ENCODE measurements at regions not wholly inside any gene's neighbourhood (a gene's known extent, or its start where the extent isn't known, plus 50 kb on each side); places are given as distances from the start of the nearest gene placed in this dataset.

DNA sequence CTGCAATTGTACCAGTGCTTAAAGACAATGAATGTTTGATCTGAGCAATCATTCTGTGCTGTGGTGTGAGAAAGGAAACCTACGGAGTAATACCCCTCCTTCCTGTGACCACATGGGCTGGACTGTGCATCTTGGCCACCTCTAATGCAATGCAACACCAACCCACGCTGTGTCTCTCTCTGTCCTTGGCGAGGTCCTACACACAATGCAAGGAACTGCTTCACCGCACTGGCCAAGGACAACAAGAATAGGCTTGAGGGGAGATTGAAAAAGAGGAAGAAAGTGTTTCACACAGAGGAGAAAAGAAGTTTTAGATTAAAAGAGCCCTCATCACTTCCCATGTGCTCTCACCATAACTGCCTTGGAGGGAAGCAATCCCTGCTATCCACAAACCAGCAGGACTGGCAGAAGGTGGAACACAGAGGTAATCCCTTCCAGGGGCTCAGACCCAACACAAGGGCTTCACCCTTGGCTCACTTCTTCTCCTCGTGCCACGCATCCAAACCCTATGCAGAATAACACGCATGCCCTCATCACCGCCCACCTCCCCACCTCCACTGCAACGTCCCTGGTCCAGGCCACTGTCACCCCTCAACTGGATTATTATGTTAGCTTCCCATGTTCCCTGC is 112.5 kb upstream of the ERG start:
- Histone ChIP-seq H4K20me1 (replicated peaks; ENCODE audit: control insufficient read depth, extremely low read depth, insufficient read depth, low read length) (no peaks in the 10 kb centered on the region), H3K79me2 (ENCODE audit: control insufficient read depth, insufficient read depth, low read length) (no peaks in the 10 kb centered on the region), H3K27ac (ENCODE audit: insufficient read depth, low read depth, low read length) (no peak overlapping the region), H3K4me3 (replicated peaks in 1 of 3; ENCODE audit: insufficient read depth in 1 of 3, low read depth in 1 of 3, low read length in 3 of 3) (no peak overlapping the region), H3K4me2 (ENCODE audit: insufficient read depth, low read length) (no peak overlapping the region), H3K4me1 (ENCODE audit: control insufficient read depth, extremely low read depth, insufficient read depth, low read length) (no peaks in the 10 kb centered on the region), H2AFZ (ENCODE audit: low read depth, low read length) (no peak overlapping the region), H3K9me1 (replicated peaks; ENCODE audit: control insufficient read depth, extremely low read depth, insufficient read depth, low read length) (no peaks in the 10 kb centered on the region), H3K9me3 (replicated peaks; ENCODE audit: control insufficient read depth, insufficient read depth, low read length) (no peaks in the 10 kb centered on the region), H3K36me3 (ENCODE audit: control insufficient read depth in 2 of 2, extremely low read depth in 1 of 2, insufficient read depth in 2 of 2, low read length in 2 of 2) (no peaks in the 10 kb centered on the region), H3K9ac (replicated peaks; ENCODE audit: extremely low read depth, insufficient read depth, low read length) (no peak overlapping the region), H3K27me3 (ENCODE audit: control insufficient read depth in 2 of 2, insufficient read depth in 2 of 2, low read length in 2 of 2) (peaks cover 13% of the 10 kb centered on the region in 2 experiments)
- dilution Hi-C loops (cut with MboI; ENCODE audit: extremely low pct_ligation_motif_present, low sequenced_read_pairs) (no loop called here), intact Hi-C loops (cut with micrococcal nuclease) (no loop called here)
- no peak for TF ChIP-seq POLR2AphosphoS5 (IDR thresholded peaks at IDR 0.05; ENCODE audit: insufficient read depth, low read depth, low read length)
- no peak for TF ChIP-seq POLR2A (IDR thresholded peaks at IDR 0.05; ENCODE audit: low read depth, low read length)
- TF ChIP-seq JUN (IDR thresholded peaks at IDR 0.05; ENCODE audit: borderline replicate concordance, insufficient read depth, insufficient read length, low read depth) = no peak
- TF ChIP-seq, protein P1, sequence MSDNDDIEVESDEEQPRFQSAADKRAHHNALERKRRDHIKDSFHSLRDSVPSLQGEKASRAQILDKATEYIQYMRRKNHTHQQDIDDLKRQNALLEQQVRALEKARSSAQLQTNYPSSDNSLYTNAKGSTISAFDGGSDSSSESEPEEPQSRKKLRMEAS (IDR thresholded peaks at IDR 0.05; ENCODE audit: insufficient read depth, insufficient read length) = no peak
- TF ChIP-seq, protein P2, sequence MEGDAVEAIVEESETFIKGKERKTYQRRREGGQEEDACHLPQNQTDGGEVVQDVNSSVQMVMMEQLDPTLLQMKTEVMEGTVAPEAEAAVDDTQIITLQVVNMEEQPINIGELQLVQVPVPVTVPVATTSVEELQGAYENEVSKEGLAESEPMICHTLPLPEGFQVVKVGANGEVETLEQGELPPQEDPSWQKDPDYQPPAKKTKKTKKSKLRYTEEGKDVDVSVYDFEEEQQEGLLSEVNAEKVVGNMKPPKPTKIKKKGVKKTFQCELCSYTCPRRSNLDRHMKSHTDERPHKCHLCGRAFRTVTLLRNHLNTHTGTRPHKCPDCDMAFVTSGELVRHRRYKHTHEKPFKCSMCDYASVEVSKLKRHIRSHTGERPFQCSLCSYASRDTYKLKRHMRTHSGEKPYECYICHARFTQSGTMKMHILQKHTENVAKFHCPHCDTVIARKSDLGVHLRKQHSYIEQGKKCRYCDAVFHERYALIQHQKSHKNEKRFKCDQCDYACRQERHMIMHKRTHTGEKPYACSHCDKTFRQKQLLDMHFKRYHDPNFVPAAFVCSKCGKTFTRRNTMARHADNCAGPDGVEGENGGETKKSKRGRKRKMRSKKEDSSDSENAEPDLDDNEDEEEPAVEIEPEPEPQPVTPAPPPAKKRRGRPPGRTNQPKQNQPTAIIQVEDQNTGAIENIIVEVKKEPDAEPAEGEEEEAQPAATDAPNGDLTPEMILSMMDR (IDR thresholded peaks at IDR 0.05; ENCODE audit: extremely low read depth in 1 of 2, insufficient read depth in 1 of 2, low read depth in 1 of 2, low read length in 2 of 2) = no peak
- no peak for TF ChIP-seq FOS (IDR thresholded peaks at IDR 0.05; ENCODE audit: borderline replicate concordance, insufficient read depth, low read length)
- TF ChIP-seq EZH2 (IDR thresholded peaks at IDR 0.05; ENCODE audit: borderline replicate concordance, low read depth, low read length, severe bottlenecking) = no peak
- no peak for TF ChIP-seq GATA2 (IDR thresholded peaks at IDR 0.05; ENCODE audit: insufficient read depth, insufficient read length, low read depth, low read length)
- CTCF ChIA-PET = no interaction called here
- no peak for FAIRE-seq
- POLR2A ChIA-PET = no interaction called here
- DNase-seq (ENCODE audit: low read depth, low spot score) = no peak
- no TSS peak for BruUV-seq (replicated peaks)

All from endothelial cell of umbilical vein (primary cell).